Central memory CD8-positive, alpha-beta T cell (primary cell): ENCODE measurements at regions not wholly inside any gene's neighbourhood (a gene's known extent, or its start where the extent isn't known, plus 50 kb on each side); places are given as distances from the start of the nearest gene placed in this dataset.

Source experiments
- ATAC-seq: fragments of 150-1000 bp; cut with Tn5 transposase; replicated peaks from 2 replicates; pipeline ENCODE4 v1.10.0; 2022; ENCODE audit warnings: mild to moderate bottlenecking, moderate FRiP score, moderate number of reproducible peaks; ENCODE audit not compliant: poor library complexity, severe bottlenecking; ENCODE audit errors: extremely low read depth
- DNase-seq, 2 donors: peaks; one replicate each; pipeline ENCODE4 v3.0.0; 2021; ENCODE audit warnings: low spot score in 2 of 2
- H3K27ac Mint-ChIP-seq: one replicate; pipeline ENCODE4 v1.8.0; 2022; ENCODE audit warnings: low read depth, mild to moderate bottlenecking, moderate library complexity, mixed read lengths
- H3K27me3 Mint-ChIP-seq: one replicate; pipeline ENCODE4 v1.8.0; 2022; ENCODE audit warnings: mixed read lengths
- H3K36me3 Mint-ChIP-seq: one replicate; pipeline ENCODE4 v1.8.0; 2022; ENCODE audit warnings: mild to moderate bottlenecking, moderate library complexity, mixed read lengths; ENCODE audit not compliant: insufficient read depth
- H3K4me1 Mint-ChIP-seq: one replicate; pipeline ENCODE4 v1.8.0; 2022; ENCODE audit warnings: mixed read lengths
- H3K4me3 Mint-ChIP-seq: one replicate; pipeline ENCODE4 v1.8.0; 2022; ENCODE audit warnings: mild to moderate bottlenecking, moderate library complexity, mixed read lengths
- H3K9me3 Mint-ChIP-seq: one replicate; pipeline ENCODE4 v1.8.0; 2022; ENCODE audit warnings: mixed read lengths

- Mint-ChIP-seq H3K27ac (no peak overlapping the region), H3K36me3 (no peaks in the 10 kb centered on the region), H3K4me3 (no peak overlapping the region), H3K4me1 (no peaks in the 10 kb centered on the region), H3K27me3 (peaks cover 16% of the 10 kb centered on the region), H3K9me3 (no peaks in the 10 kb centered on the region)
- ATAC-seq, result no peak
- DNase-seq, result no peak
These were observed 274.9 kb upstream of the RTL1 start for GRCh38 chr14:101178184-101179072.

GRCh38 chr14:101179691-101180211 lies 276.2 kb upstream of the RTL1 start:
- DNase-seq (no peak), ATAC-seq (no peak)
- no peaks in the 10 kb centered on the region for H3K9me3 Mint-ChIP-seq
- no peaks in the 10 kb centered on the region for H3K4me1 Mint-ChIP-seq
- peaks cover 11% of the 10 kb centered on the region for H3K27me3 Mint-ChIP-seq
- no peak overlapping the region for H3K27ac Mint-ChIP-seq
- H3K4me3 Mint-ChIP-seq, result no peak overlapping the region
- H3K36me3 Mint-ChIP-seq, result no peaks in the 10 kb centered on the region

- no peak overlapping the region for H3K27ac Mint-ChIP-seq
- H3K36me3 Mint-ChIP-seq, result no peaks in the 10 kb centered on the region
- no peak overlapping the region for H3K4me3 Mint-ChIP-seq
- ATAC-seq (no peak), DNase-seq (no peak)
- H3K9me3 Mint-ChIP-seq, result no peaks in the 10 kb centered on the region
- peaks cover 21% of the 10 kb centered on the region for H3K27me3 Mint-ChIP-seq
- no peaks in the 10 kb centered on the region for H3K4me1 Mint-ChIP-seq
These were observed 278.2 kb upstream of the RTL1 start for GRCh38 chr14:101181446-101182313.

GRCh38 chr14:101182476-101182875 lies 279.0 kb upstream of the RTL1 start:
- Mint-ChIP-seq H3K4me1 (no peaks in the 10 kb centered on the region), H3K36me3 (no peaks in the 10 kb centered on the region), H3K27me3 (peaks cover 21% of the 10 kb centered on the region), H3K4me3 (no peak overlapping the region), H3K9me3 (no peaks in the 10 kb centered on the region), H3K27ac (no peak overlapping the region)
- DNase-seq, result no peak
- ATAC-seq, result no peak

- ATAC-seq, result no peak
- H3K36me3 Mint-ChIP-seq, result no peaks in the 10 kb centered on the region
- H3K9me3 Mint-ChIP-seq, result no peaks in the 10 kb centered on the region
- no peaks in the 10 kb centered on the region for H3K4me1 Mint-ChIP-seq
- H3K27ac Mint-ChIP-seq, result no peak overlapping the region
- no peak for DNase-seq
- H3K27me3 Mint-ChIP-seq, result peaks cover 13% of the 10 kb centered on the region
- no peak overlapping the region for H3K4me3 Mint-ChIP-seq
These were observed 280.0 kb upstream of the RTL1 start for GRCh38 chr14:101183376-101184103.

GRCh38 chr14:101184104-101184455 lies 280.6 kb upstream of the RTL1 start:
- DNase-seq (no peak), ATAC-seq (no peak)
- H3K9me3 Mint-ChIP-seq, result no peaks in the 10 kb centered on the region
- H3K27ac Mint-ChIP-seq, result no peak overlapping the region
- no peaks in the 10 kb centered on the region for H3K36me3 Mint-ChIP-seq
- no peaks in the 10 kb centered on the region for H3K4me1 Mint-ChIP-seq
- no peak overlapping the region for H3K4me3 Mint-ChIP-seq
- H3K27me3 Mint-ChIP-seq, result peaks cover 9% of the 10 kb centered on the region

- Mint-ChIP-seq H3K27me3 (peaks cover 9% of the 10 kb centered on the region), H3K27ac (no peak overlapping the region), H3K9me3 (no peaks in the 10 kb centered on the region), H3K4me1 (no peaks in the 10 kb centered on the region), H3K36me3 (no peaks in the 10 kb centered on the region), H3K4me3 (no peak overlapping the region)
- ATAC-seq (no peak), DNase-seq (no peak)
These were observed 281.1 kb upstream of the RTL1 start for GRCh38 chr14:101184572-101184971.

GRCh38 chr14:101185073-101185835 lies 281.7 kb upstream of the RTL1 start:
- Mint-ChIP-seq H3K4me3 (no peak overlapping the region), H3K9me3 (no peaks in the 10 kb centered on the region), H3K27ac (no peak overlapping the region), H3K4me1 (no peaks in the 10 kb centered on the region), H3K27me3 (peaks cover 9% of the 10 kb centered on the region), H3K36me3 (no peaks in the 10 kb centered on the region)
- no peak for ATAC-seq
- no peak for DNase-seq

- H3K36me3 Mint-ChIP-seq, result no peaks in the 10 kb centered on the region
These were observed 282.4 kb upstream of the RTL1 start for GRCh38 chr14:101185946-101186345.

GRCh38 chr14:101186544-101186943 lies 283.0 kb upstream of the RTL1 start:
- H3K4me1 Mint-ChIP-seq, result no peaks in the 10 kb centered on the region
- ATAC-seq (no peak), DNase-seq (no peak)
- no peaks in the 10 kb centered on the region for H3K9me3 Mint-ChIP-seq
- H3K27me3 Mint-ChIP-seq, result peaks cover 9% of the 10 kb centered on the region
- H3K36me3 Mint-ChIP-seq, result no peaks in the 10 kb centered on the region
- no peak overlapping the region for H3K27ac Mint-ChIP-seq
- no peak overlapping the region for H3K4me3 Mint-ChIP-seq

More at GRCh38 chr14:101185946-101186345, 282.4 kb upstream of the RTL1 start:
- no peak overlapping the region for H3K27ac Mint-ChIP-seq
- H3K4me3 Mint-ChIP-seq, result no peak overlapping the region
- peaks cover 9% of the 10 kb centered on the region for H3K27me3 Mint-ChIP-seq
- DNase-seq (no peak), ATAC-seq (no peak)
- H3K9me3 Mint-ChIP-seq, result no peaks in the 10 kb centered on the region
- no peaks in the 10 kb centered on the region for H3K4me1 Mint-ChIP-seq

- H3K4me3 Mint-ChIP-seq, result no peak overlapping the region
- peaks cover 9% of the 10 kb centered on the region for H3K27me3 Mint-ChIP-seq
- no peaks in the 10 kb centered on the region for H3K4me1 Mint-ChIP-seq
- H3K36me3 Mint-ChIP-seq, result no peaks in the 10 kb centered on the region
- ATAC-seq (no peak), DNase-seq (no peak)
- no peaks in the 10 kb centered on the region for H3K9me3 Mint-ChIP-seq
- no peak overlapping the region for H3K27ac Mint-ChIP-seq
These were observed 283.7 kb upstream of the RTL1 start for GRCh38 chr14:101186992-101187815.
